Liver (tissue), 3 donors: ENCODE measurements at regions not wholly inside any gene's neighbourhood (a gene's known extent, or its start where the extent isn't known, plus 50 kb on each side); places are given as distances from the start of the nearest gene placed in this dataset.

ENCODE experiments used
- EGR1 ChIP-seq, 2 donors: IDR thresholded peaks; 2 replicates each; pipeline ENCODE4 v1.6.1; 2016 to 2018; ENCODE audit warnings: antibody characterized with exemption in 2 of 2, low read depth in 2 of 2
- FOXA1 ChIP-seq: IDR thresholded peaks from 2 replicates; pipeline ENCODE4 v1.6.1; 2016; ENCODE audit warnings: antibody characterized with exemption
- GABPA ChIP-seq, 2 donors: IDR thresholded peaks in 1 of 2; conservative IDR thresholded peaks in 1 of 2; 2 replicates each; pipeline ENCODE4 v1.6.1; 2016; ENCODE audit warnings: antibody characterized with exemption in 2 of 2, mild to moderate bottlenecking in 1 of 2, moderate library complexity in 1 of 2
- NR2F2 ChIP-seq: IDR thresholded peaks from 2 replicates; pipeline ENCODE4 v1.6.1; 2016; ENCODE audit warnings: antibody characterized with exemption
- RAD21 ChIP-seq, 2 donors: IDR thresholded peaks; 2 replicates each; pipeline ENCODE4 v1.6.1; 2016; ENCODE audit warnings: antibody characterized with exemption in 2 of 2, mild to moderate bottlenecking in 2 of 2
- RXRA ChIP-seq, 2 donors: IDR thresholded peaks; 2 replicates each; pipeline ENCODE4 v1.6.1; 2017 to 2018; ENCODE audit warnings: antibody characterized with exemption in 2 of 2, mild to moderate bottlenecking in 1 of 2
- SP1 ChIP-seq: IDR thresholded peaks from 2 replicates; pipeline ENCODE4 v1.6.1; 2018; ENCODE audit warnings: antibody characterized with exemption, mild to moderate bottlenecking
- TAF1 ChIP-seq: conservative IDR thresholded peaks from 2 replicates; pipeline ENCODE4 v1.6.1; 2016; ENCODE audit warnings: antibody characterized with exemption, mild to moderate bottlenecking
- YY1 ChIP-seq: IDR thresholded peaks from 2 replicates; pipeline ENCODE4 v1.6.1; 2016; ENCODE audit warnings: antibody characterized with exemption, mild to moderate bottlenecking
- TF ChIP-seq, protein P1 (sequence below): fragments of 150-350 bp; IDR thresholded peaks from 2 replicates; pipeline ENCODE4 v1.5.1; 2017; ENCODE audit warnings: improper control_type of control experiment, low read depth, low read length; ENCODE audit not compliant: missing input control
- TF ChIP-seq, protein P2 (sequence below): IDR thresholded peaks from 2 replicates; pipeline ENCODE4 v1.6.1; 2016; ENCODE audit warnings: antibody characterized with exemption, mild to moderate bottlenecking
- TF ChIP-seq, protein P3 (sequence below): IDR thresholded peaks from 2 replicates; pipeline ENCODE4 v1.6.1; 2016; ENCODE audit warnings: antibody characterized with exemption
- TF ChIP-seq, protein P4 (sequence below): IDR thresholded peaks from 2 replicates; pipeline ENCODE4 v1.6.1; 2016; ENCODE audit warnings: antibody characterized with exemption
- donor health status: healthy.
- donor health status: healthy.

DNA sequence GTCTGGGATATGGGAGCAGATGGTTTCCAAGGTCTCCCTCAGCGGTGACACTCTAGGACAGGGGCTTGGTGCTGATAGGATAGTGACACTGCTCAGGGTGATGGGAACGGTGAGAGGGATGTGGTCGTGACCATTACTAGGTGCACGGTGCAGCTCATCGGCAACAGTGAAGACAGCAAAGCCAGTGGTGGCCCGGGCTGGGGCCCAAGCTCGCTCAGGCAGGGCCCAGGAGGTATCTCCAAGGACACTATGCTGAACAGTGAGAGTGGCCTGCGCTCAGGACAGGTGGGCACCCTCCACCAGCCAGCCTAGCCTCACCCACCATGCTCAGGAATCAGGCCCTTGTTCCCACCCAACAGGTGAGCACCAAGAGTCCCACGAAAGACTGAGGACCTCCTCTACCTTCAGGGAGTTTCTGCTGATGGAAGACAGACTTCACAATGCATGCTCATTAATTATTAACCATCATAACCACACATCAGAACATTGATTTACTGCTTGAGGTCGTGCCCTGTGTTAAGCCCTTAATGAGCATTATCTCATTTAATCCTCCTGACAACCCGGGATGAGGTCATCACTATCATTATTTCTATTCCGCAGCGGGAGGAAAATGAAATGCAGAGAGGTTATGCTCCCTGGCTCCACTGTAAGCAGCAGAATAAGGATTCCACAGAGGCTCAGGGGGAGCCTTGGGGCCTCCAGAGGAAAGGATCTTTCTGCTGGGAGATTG is 269.4 kb downstream of the UACA start:
- TF ChIP-seq, protein P1, sequence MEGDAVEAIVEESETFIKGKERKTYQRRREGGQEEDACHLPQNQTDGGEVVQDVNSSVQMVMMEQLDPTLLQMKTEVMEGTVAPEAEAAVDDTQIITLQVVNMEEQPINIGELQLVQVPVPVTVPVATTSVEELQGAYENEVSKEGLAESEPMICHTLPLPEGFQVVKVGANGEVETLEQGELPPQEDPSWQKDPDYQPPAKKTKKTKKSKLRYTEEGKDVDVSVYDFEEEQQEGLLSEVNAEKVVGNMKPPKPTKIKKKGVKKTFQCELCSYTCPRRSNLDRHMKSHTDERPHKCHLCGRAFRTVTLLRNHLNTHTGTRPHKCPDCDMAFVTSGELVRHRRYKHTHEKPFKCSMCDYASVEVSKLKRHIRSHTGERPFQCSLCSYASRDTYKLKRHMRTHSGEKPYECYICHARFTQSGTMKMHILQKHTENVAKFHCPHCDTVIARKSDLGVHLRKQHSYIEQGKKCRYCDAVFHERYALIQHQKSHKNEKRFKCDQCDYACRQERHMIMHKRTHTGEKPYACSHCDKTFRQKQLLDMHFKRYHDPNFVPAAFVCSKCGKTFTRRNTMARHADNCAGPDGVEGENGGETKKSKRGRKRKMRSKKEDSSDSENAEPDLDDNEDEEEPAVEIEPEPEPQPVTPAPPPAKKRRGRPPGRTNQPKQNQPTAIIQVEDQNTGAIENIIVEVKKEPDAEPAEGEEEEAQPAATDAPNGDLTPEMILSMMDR, result no peak
- TF ChIP-seq, protein P2, sequence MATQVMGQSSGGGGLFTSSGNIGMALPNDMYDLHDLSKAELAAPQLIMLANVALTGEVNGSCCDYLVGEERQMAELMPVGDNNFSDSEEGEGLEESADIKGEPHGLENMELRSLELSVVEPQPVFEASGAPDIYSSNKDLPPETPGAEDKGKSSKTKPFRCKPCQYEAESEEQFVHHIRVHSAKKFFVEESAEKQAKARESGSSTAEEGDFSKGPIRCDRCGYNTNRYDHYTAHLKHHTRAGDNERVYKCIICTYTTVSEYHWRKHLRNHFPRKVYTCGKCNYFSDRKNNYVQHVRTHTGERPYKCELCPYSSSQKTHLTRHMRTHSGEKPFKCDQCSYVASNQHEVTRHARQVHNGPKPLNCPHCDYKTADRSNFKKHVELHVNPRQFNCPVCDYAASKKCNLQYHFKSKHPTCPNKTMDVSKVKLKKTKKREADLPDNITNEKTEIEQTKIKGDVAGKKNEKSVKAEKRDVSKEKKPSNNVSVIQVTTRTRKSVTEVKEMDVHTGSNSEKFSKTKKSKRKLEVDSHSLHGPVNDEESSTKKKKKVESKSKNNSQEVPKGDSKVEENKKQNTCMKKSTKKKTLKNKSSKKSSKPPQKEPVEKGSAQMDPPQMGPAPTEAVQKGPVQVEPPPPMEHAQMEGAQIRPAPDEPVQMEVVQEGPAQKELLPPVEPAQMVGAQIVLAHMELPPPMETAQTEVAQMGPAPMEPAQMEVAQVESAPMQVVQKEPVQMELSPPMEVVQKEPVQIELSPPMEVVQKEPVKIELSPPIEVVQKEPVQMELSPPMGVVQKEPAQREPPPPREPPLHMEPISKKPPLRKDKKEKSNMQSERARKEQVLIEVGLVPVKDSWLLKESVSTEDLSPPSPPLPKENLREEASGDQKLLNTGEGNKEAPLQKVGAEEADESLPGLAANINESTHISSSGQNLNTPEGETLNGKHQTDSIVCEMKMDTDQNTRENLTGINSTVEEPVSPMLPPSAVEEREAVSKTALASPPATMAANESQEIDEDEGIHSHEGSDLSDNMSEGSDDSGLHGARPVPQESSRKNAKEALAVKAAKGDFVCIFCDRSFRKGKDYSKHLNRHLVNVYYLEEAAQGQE, result no peak
- no peak for TF ChIP-seq FOXA1
- TF ChIP-seq YY1, result no peak
- TF ChIP-seq SP1, result no peak
- no peak for TF ChIP-seq GABPA (IDR thresholded peaks at IDR 0.05 in 1 of 2, conservative IDR thresholded peaks at IDR 0.05 in 1 of 2)
- no peak for TF ChIP-seq RXRA (IDR thresholded peaks at IDR 0.05)
- TF ChIP-seq NR2F2, result no peak
- TF ChIP-seq TAF1, result no peak
- TF ChIP-seq, protein P3, sequence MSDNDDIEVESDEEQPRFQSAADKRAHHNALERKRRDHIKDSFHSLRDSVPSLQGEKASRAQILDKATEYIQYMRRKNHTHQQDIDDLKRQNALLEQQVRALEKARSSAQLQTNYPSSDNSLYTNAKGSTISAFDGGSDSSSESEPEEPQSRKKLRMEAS, result no peak
- TF ChIP-seq, protein P4, sequence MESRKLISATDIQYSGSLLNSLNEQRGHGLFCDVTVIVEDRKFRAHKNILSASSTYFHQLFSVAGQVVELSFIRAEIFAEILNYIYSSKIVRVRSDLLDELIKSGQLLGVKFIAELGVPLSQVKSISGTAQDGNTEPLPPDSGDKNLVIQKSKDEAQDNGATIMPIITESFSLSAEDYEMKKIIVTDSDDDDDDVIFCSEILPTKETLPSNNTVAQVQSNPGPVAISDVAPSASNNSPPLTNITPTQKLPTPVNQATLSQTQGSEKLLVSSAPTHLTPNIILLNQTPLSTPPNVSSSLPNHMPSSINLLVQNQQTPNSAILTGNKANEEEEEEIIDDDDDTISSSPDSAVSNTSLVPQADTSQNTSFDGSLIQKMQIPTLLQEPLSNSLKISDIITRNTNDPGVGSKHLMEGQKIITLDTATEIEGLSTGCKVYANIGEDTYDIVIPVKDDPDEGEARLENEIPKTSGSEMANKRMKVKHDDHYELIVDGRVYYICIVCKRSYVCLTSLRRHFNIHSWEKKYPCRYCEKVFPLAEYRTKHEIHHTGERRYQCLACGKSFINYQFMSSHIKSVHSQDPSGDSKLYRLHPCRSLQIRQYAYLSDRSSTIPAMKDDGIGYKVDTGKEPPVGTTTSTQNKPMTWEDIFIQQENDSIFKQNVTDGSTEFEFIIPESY, result no peak
- TF ChIP-seq RAD21 (IDR thresholded peaks at IDR 0.05), result no peak
- TF ChIP-seq EGR1 (IDR thresholded peaks at IDR 0.05; ENCODE audit: low read depth in 2 of 2), result no peak
